ENCODE measurements at regions not wholly inside any gene's neighbourhood (a gene's known extent, or its start where the extent isn't known, plus 50 kb on each side); places are given as distances from the start of the nearest gene placed in this dataset.

- no peak overlapping the region for H3K4me3 ChIP-seq (ENCODE audit: control insufficient read depth, low read depth, low read length)
- TF ChIP-seq CTCF (conservative IDR thresholded peaks at IDR 0.05; ENCODE audit: control insufficient read depth, insufficient read depth, low read depth, low read length): no peak
- DNase-seq (ENCODE audit: low read depth): no peak
These were observed 484.4 kb downstream of the CMPK2 start for GRCh38 chr2:6381326-6381725.

GRCh38 chr2:6384341-6384740 lies 481.4 kb downstream of the CMPK2 start:
- no peak for DNase-seq (ENCODE audit: low read depth)
- no peak overlapping the region for H3K4me3 ChIP-seq (ENCODE audit: control insufficient read depth, low read depth, low read length)
- TF ChIP-seq CTCF (conservative IDR thresholded peaks at IDR 0.05; ENCODE audit: control insufficient read depth, insufficient read depth, low read depth, low read length): no peak

GRCh38 chr2:6392354-6392753 lies 473.4 kb downstream of the CMPK2 start:
- DNase-seq (ENCODE audit: low read depth): no peak
- no peak for TF ChIP-seq CTCF (conservative IDR thresholded peaks at IDR 0.05; ENCODE audit: control insufficient read depth, insufficient read depth, low read depth, low read length)
- H3K4me3 ChIP-seq (ENCODE audit: control insufficient read depth, low read depth, low read length): no peak overlapping the region

- DNase-seq (ENCODE audit: low read depth): no peak
- H3K4me3 ChIP-seq (ENCODE audit: control insufficient read depth, low read depth, low read length): no peak overlapping the region
- no peak for TF ChIP-seq CTCF (conservative IDR thresholded peaks at IDR 0.05; ENCODE audit: control insufficient read depth, insufficient read depth, low read depth, low read length)
These were observed 472.7 kb downstream of the CMPK2 start for GRCh38 chr2:6392966-6393365.

DNA sequence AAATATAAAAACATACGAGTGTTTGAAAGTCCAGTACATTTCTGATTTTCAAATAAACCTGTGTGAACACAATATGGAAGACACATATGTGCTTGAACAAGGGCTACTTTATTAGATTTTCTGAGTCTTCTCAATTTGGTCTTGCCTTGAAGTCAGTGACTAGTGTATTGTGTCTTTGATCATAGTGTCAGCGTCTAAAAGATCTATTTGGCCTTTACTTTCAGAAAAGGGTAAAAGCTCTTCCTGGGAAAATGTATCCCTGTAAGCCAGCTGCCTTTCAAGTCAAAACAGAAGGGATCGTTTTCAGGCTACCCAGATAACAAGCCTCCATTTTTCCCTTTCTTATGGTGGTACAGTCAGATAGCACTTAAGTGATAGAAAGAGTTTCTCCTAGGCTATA lies 471.9 kb downstream of the CMPK2 start:
- no peak for TF ChIP-seq CTCF (conservative IDR thresholded peaks at IDR 0.05; ENCODE audit: control insufficient read depth, insufficient read depth, low read depth, low read length)
- no peak overlapping the region for H3K4me3 ChIP-seq (ENCODE audit: control insufficient read depth, low read depth, low read length)
- DNase-seq (ENCODE audit: low read depth): no peak

- no peak for TF ChIP-seq CTCF (conservative IDR thresholded peaks at IDR 0.05; ENCODE audit: control insufficient read depth, insufficient read depth, low read depth, low read length)
- no peak overlapping the region for H3K4me3 ChIP-seq (ENCODE audit: control insufficient read depth, low read depth, low read length)
- DNase-seq (ENCODE audit: low read depth): no peak
These were observed 471.4 kb downstream of the CMPK2 start for GRCh38 chr2:6394276-6394675.

DNA sequence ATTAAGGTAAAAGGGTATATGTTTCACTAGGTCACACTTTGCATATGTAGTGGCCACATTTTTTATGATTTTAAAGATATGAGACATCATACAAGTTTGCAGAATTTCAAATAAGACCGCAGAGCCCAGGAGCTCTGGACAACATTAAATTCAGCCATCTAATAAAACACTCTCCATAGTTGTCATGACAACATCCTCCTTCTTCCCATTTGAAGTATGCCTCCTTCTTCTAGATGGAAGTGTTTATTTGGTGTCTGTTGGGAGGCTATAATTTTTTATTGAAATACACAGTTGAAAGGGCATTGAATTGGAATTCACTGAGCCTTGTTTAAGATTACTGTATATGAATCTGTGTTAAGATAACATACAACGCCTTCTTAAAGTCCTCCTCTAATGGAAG lies 467.3 kb downstream of the CMPK2 start:
- no peak for TF ChIP-seq CTCF (conservative IDR thresholded peaks at IDR 0.05; ENCODE audit: control insufficient read depth, insufficient read depth, low read depth, low read length)
- no peak for DNase-seq (ENCODE audit: low read depth)

More for the DNA sequence above, 467.3 kb downstream of the CMPK2 start:
- no peak overlapping the region for H3K4me3 ChIP-seq (ENCODE audit: control insufficient read depth, low read depth, low read length)
